Transverse colon (tissue), 4 donors: ENCODE measurements at regions not wholly inside any gene's neighbourhood (a gene's known extent, or its start where the extent isn't known, plus 50 kb on each side); places are given as distances from the start of the nearest gene placed in this dataset.

Experiments used
- EP300 ChIP-seq: sonication (generic); formaldehyde crosslinking; IDR thresholded peaks from one replicate; pipeline ENCODE4 v1.6.1; 2017; ENCODE audit warnings: antibody characterized with exemption, low read depth
- POLR2A ChIP-seq: fragments of 450-650 bp; IDR thresholded peaks from one replicate; pipeline ENCODE4 v1.6.1; 2016; ENCODE audit warnings: antibody characterized with exemption, mild to moderate bottlenecking, moderate library complexity
- POLR2AphosphoS5 ChIP-seq, 3 donors: sonication (generic); formaldehyde crosslinking; IDR thresholded peaks; one replicate each; pipeline ENCODE4 v1.6.1; 2016; ENCODE audit warnings: antibody characterized with exemption in 3 of 3
- TF ChIP-seq, protein P1 (sequence below), 5 experiments: fragments of 200-600 bp in 3 of 5; fragments of 450-650 bp in 2 of 5; sonication (generic) in 3 of 5; IDR thresholded peaks; 1 replicate in 2 of 5; 2 replicates in 3 of 5; pipeline ENCODE4 v1.5.1; 2016 to 2017; ENCODE audit warnings: antibody characterized with exemption in 5 of 5, inconsistent platforms in 3 of 5, mild to moderate bottlenecking in 2 of 5, moderate library complexity in 1 of 5

DNA sequence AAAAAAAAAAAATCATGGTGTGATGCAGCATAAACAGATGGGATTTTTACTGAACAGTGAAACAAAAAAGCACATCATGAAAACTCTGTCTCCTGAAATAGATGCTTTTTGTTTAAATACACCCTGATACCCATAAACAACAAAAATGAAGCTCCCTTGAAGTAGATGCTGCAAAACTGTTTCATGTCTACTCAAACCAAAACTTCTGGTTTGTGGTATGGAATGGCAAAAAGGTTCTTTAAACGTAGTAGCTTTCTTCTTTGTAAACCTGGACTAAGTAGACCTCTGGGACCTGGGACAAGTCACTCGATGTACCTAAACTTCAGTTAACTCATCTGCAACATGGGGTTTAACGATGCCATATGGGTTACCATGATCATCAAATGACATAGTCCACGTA, 64.4 kb upstream of the RAPH1 start:
- TF ChIP-seq EP300 (no peak), POLR2AphosphoS5 (IDR thresholded peaks at IDR 0.05) (no peak), POLR2A (no peak)
- TF ChIP-seq, protein P1, sequence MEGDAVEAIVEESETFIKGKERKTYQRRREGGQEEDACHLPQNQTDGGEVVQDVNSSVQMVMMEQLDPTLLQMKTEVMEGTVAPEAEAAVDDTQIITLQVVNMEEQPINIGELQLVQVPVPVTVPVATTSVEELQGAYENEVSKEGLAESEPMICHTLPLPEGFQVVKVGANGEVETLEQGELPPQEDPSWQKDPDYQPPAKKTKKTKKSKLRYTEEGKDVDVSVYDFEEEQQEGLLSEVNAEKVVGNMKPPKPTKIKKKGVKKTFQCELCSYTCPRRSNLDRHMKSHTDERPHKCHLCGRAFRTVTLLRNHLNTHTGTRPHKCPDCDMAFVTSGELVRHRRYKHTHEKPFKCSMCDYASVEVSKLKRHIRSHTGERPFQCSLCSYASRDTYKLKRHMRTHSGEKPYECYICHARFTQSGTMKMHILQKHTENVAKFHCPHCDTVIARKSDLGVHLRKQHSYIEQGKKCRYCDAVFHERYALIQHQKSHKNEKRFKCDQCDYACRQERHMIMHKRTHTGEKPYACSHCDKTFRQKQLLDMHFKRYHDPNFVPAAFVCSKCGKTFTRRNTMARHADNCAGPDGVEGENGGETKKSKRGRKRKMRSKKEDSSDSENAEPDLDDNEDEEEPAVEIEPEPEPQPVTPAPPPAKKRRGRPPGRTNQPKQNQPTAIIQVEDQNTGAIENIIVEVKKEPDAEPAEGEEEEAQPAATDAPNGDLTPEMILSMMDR (IDR thresholded peaks at IDR 0.05) = no peak
